Cardiac fibroblast (primary cell): ENCODE measurements at regions not wholly inside any gene's neighbourhood (a gene's known extent, or its start where the extent isn't known, plus 50 kb on each side); places are given as distances from the start of the nearest gene placed in this dataset.

ENCODE experiments used
- DNase-seq, 2 donors: peaks; one replicate each; pipeline versions ENCODE4 v3.0.0 to v3.0.0-alpha.2; 2010; ENCODE audit warnings: low read depth in 2 of 2
- H3K4me3 ChIP-seq, 2 donors: replicated peaks in 1 of 2; 1 replicate in 1 of 2; 2 replicates in 1 of 2; pipeline ENCODE4 v1.5.1; 2011; ENCODE audit warnings: low read depth in 2 of 2, low read length in 2 of 2, mild to moderate bottlenecking in 2 of 2, moderate library complexity in 1 of 2
- TF ChIP-seq, protein P1 (sequence below): IDR thresholded peaks from one replicate; pipeline ENCODE4 v1.5.1; 2011; ENCODE audit warnings: low read depth, mild to moderate bottlenecking, low read length, inconsistent platforms

GRCh38 chr9:16258708-16259107 is 611.8 kb downstream of the BNC2 start:
- no peak overlapping the region for H3K4me3 ChIP-seq
- no peak for DNase-seq
- TF ChIP-seq, protein P1, sequence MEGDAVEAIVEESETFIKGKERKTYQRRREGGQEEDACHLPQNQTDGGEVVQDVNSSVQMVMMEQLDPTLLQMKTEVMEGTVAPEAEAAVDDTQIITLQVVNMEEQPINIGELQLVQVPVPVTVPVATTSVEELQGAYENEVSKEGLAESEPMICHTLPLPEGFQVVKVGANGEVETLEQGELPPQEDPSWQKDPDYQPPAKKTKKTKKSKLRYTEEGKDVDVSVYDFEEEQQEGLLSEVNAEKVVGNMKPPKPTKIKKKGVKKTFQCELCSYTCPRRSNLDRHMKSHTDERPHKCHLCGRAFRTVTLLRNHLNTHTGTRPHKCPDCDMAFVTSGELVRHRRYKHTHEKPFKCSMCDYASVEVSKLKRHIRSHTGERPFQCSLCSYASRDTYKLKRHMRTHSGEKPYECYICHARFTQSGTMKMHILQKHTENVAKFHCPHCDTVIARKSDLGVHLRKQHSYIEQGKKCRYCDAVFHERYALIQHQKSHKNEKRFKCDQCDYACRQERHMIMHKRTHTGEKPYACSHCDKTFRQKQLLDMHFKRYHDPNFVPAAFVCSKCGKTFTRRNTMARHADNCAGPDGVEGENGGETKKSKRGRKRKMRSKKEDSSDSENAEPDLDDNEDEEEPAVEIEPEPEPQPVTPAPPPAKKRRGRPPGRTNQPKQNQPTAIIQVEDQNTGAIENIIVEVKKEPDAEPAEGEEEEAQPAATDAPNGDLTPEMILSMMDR: no peak

DNA sequence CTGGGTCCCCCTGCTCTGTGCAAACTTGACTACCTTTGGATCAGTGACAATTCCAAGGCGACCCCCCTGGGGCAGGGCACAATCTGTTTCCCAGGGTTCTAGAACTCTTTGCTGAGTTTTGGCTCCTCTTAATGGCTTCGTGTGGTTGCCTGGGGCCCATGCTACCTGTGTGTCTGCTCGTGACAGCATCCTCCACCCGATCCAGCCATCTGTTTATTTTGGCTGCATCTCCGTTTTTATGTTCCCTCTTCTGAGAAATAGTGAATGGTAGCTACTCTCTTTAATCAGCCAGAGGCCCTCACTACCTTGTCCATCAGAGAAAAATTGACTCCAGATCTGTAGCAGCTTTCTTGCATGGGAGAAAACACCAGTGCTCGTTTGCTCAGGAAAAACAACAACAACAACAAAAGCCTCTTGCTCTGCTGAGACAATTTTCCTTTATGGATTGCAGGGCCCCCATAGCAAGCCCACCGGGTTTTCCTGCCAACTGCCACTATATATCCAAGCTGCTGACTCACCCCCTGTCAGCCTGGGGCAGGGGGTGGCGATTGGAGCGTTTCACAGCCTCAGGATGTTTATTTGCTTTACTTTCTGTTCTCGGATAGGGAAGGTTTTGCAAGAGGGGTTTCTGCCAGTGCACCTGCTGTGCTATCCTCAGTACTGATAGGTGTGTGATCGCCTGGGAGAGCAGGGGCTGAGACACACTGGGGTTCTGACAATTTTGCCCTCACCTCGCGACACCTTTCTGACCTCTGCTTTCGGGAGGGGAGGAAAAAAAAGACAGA is 607.8 kb downstream of the BNC2 start:
- TF ChIP-seq, protein P1: no peak
- no peak overlapping the region for H3K4me3 ChIP-seq
- no peak for DNase-seq

DNA sequence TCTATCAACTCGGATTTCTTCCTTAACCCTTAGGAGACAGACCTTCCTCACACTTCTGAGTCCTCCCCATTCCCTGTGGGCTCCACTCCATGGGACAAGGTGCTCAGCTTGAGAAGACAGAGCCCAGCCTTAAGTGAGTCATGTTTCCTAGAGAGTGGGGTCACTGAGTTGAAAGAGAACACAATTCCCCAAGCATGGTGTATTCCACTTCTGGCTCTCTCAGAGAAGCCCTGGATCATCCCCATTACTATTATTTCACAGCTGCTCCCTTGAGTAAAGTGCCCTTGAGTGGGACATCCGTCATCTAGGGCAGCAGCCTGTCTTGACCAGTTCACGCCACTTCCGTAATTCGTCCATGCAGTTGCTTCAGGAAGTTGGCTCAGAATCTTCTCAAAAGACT is 604.8 kb downstream of the BNC2 start:
- H3K4me3 ChIP-seq: no peak overlapping the region
- DNase-seq: no peak
- TF ChIP-seq, protein P1: no peak

- peak overlapping the region in 1 of 2 donors; percentile 31 for H3K4me3 ChIP-seq
- peak in 1 of 2 donors; percentile 38 for DNase-seq
- TF ChIP-seq, protein P1: peak; percentile 69
Measured at GRCh38 chr9:16266648-16267276, 603.7 kb downstream of the BNC2 start.

DNA sequence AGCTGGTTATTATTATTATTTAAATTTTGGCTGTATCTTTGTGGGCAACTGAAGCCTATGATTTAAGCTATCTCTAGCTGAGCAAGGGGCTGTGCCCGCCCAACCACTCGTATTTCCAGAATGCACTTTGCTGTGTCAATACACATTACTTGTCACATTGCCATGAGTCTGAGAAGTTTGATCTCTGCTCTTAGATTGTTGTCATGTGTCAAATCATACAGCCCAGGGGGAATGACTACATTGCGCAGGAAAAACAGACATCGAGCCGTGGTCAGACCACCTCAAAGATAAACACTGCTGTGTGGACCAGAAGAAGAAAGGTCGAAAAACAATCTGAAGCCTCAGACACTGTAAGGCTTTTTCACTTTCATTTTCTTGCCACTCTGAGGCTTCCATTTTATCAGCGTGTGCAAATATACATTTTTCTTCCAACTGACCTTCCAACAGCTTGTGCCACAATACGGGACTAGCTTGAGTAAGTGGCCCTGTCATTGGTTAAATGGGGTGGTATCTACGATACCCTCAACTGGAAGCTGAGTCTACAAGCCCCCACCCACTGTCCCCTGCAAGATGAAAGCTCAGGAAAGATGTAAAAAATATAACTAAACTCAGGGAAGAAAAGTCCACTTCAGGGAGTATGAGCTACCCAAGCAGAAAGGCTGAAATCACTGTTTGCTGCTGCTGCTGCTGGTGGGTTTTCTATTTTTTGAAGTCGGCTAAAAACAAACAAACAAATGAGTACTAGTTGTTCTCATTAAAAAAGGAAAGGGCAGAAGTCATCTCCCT is 603.0 kb downstream of the BNC2 start:
- TF ChIP-seq, protein P1: no peak
- DNase-seq: peak; percentile 38 to 61
- H3K4me3 ChIP-seq: peak overlapping the region in 1 of 2 donors; percentile 31

GRCh38 chr9:16268067-16268881 is 602.2 kb downstream of the BNC2 start:
- TF ChIP-seq, protein P1: no peak
- no peak overlapping the region for H3K4me3 ChIP-seq
- DNase-seq: peak; percentile 32 to 36
